Erythroblast (primary cell): ENCODE measurements at regions not wholly inside any gene's neighbourhood (a gene's known extent, or its start where the extent isn't known, plus 50 kb on each side); places are given as distances from the start of the nearest gene placed in this dataset.
"Not testable (repeated sequence)": the region's sequence is repeated elsewhere in the genome, so short reads cannot be mapped to it uniquely, and the experiment has no call there.

Experiments used
- DNase-seq, 2 experiments: peaks; one replicate each; lab custom pipeline; 2025; lab: John Stamatoyannopoulos, UW
- GATA1 ChIP-seq: IDR thresholded peaks from 2 replicates; pipeline ENCODE4 v1.6.1; 2011; ENCODE audit warnings: low read depth, mild to moderate bottlenecking, control low read depth, low read length, moderate library complexity
- POLR2A ChIP-seq: IDR thresholded peaks from 2 replicates; pipeline ENCODE4 v1.6.1; 2011; ENCODE audit warnings: mild to moderate bottlenecking, low read length

DNA sequence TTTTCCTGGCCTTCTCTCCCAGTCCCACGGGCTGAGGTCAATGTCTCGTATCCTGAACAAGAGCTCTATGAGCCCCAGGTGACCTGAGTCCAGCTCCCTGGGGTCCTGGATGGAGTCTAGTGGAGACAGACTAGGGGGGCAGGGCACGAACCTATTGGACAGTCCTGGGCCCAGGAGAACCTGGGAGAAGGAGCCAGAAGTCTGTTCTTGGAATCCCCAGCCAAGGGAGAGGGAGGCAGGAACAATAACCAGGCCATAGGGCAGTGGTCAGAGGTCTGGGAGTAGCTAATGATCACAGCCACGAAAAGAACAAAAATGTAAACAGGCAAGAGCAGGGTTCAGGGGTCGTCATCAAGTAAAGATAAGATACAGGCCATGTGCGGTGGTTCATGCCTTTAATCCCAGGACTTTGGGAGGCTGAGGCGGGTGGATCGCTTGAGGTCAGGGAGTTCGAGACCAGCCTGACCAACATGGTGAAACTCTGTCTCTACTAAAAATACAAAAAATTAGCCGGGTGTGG lies 60.8 kb downstream of the COPRS start:
- no peak for DNase-seq
- TF ChIP-seq POLR2A (no peak), GATA1 (no peak)

DNA sequence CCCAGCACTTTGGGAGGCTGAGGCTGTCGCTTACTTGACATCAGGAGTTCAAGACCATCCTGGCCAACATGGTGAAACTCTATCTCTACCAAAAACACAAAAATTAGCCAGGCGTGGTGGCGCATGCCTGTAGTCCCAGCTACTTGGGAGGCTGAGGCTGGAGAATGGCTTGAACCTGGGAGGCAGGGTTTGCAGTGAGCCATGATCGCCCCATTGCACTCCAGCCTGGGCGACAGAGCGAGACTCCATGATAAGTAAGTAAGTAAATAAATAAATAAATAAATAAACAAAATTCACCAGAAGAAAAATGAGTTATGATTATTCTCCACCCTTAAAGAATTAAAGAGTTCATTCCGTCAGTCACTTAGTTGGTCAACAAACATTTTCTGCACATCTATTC lies 63.1 kb downstream of the COPRS start:
- not testable (repeated sequence) for DNase-seq

DNA sequence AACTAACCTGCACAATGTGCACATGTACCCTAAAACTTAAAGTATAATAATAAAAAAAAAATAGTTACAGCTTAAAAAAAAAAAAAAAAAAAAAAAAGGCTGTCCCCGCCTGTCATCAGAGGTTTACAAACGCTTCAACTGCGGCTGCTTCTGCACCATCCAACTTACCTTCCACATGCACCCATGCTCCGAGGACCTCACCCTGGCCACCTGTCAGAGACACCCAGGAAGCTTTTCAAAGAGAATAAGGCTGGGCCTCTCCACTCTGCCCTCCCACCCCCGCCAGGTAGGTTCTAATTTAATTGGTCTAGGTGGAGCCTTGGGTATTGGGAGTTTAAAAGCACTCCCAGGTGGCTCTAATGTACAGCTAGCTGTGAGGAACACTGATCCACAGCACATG lies 64.9 kb downstream of the COPRS start:
- TF ChIP-seq GATA1 = no peak
- TF ChIP-seq POLR2A = no peak
- DNase-seq = no peak

DNA sequence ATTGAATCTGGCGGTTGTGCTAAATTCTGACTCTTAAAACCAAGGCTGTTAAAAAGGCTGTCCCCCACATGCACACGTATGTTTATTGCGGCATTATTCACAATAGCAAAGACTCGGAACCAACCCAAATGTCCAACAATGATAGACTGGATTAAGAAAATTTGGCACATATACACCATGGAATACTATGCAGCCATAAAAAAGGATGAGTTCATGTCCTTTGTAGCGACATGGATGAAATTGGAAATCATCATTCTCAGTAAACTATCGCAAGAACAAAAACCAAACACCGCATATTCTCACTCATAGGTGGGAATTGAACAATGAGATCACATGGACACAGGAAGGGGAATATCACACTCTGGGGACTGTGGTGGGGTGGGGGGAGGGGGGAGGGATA lies 65.4 kb downstream of the COPRS start:
- not testable (repeated sequence) for DNase-seq

DNA sequence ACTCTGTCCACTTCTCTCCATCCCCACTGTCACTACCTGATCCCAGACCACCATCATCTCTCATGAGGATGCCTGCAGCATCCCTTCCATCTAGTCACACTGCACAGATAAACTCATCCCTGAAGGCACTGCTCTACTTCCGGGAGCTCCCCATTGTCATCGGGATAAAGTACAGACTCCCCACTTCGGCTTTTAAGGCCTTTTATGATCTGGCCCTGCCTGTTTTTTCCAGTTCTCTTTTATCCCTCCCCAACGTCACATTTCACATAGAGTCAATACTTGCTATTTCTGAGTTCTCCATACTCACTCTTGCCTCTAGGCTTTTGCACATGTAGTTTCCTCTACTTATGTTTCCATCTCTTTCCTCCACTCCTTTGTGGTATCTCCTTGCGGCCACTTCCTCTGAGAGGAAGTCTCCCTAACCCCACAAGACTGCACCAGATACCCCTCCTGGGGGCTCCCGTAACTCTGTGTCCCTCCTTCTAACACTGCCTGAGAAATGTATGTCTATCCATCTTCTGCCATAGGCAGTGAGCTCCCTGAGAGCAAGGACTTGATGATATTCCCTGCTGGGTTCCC lies 66.9 kb downstream of the COPRS start:
- TF ChIP-seq GATA1 (no peak), POLR2A (no peak)
- DNase-seq = no peak

DNA sequence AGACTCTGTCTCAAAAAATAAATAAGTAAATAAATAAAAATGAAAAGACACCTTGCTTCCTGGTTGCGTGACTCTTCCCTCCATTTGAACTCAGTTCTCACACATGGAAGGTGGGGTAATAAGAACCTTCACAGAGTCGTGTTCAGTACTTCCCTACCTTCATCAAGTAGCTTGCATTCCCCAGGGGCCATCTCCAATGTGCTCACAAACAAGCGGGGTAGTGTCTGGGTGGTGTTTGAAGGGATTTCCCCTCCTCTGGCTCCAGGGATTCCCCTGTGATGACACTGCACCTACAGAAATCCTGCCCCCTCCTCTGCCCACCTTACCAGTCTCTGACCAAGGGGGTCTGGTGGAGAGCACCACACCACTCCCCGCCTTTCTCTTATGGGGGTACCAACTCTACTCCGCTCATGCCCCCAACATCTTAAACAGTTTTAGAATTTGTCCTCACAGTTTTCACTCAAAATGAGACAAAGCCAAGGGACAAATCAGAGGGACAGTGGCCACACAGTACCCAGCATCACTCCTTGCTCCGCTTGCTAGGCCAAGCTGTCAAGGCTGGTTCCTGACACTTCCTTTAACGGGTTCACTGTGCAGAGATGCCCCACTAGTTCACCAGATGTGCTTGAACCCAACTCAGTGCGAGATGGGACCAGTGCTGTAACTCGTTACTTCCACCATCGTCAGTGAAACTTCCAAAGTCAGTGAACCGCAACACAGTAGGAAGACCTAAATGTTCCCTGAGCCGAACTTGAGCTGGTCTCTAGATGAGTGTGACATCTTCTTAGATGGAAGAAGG lies 69.1 kb downstream of the COPRS start:
- TF ChIP-seq POLR2A = no peak
- no peak for TF ChIP-seq GATA1
- DNase-seq = no peak

DNA sequence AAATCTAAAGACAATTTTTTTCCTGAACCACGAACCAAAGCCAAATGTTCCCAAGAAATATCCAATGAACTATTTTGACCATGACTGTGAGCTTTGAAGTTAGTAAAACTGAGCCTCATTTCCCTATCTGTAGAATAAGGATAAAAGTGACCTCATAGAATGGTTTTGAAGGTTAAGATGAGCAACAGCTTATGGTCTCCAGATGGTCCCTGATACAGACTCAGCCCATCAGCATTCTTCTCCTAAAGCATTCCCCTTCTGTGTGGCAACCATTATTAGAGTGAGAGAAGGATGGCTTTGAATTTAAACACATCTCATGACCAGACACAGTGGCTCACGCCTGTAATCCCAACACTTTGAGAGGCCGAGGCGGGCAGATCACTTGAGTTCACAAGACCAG lies 70.1 kb downstream of the COPRS start:
- DNase-seq = no peak
- TF ChIP-seq GATA1 = no peak
- TF ChIP-seq POLR2A = no peak

DNA sequence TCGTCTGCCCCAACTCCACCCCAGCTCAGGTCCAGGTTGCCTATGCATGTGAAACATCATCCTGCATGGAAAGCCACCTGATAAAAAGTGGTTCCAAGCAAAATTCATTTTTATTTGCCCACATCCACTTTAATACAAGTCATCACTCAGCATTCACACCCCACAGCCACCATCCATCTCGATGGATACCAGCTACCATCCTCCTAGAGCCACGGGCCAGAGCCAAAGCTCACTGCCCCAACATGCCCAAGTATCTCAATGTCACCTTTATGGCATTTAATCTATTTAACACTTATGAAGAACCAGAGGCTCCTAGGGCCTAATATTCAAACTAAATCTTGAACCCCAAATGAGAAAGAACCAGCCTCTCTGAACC lies 70.5 kb downstream of the COPRS start:
- DNase-seq = no peak

DNA sequence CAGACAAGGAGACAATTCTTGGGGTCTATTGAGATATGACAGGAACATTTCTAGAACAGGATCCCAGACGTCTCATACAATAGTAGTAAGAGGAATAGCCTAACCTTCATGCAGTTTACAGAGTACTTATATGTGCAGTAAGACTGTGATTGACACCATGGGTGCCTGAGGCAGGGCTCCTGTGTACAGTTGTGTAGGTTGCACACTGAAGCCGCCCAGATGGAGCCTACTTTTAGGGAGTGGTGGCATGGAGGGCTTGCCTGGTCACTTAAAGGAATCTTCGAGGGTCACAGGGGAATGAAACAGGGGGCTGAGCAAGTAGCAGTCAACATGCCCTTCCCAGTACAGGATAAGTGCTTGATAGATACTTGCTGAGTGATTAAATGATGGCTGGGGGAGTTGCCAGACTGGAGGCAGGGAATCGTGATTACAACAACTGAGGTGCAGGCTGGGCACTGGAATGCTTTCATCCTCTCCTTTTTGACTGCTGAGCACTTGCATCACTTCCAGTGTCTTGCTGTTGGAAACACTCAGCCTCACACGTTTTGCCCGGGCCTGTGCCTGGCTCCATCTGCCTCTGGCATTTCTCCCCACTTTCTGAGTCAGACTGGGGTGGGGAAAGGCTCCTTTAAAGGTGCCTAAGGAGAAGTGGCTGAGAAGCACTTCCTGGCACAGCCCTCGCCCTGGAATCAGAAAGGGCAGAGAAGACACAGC lies 71.0 kb downstream of the COPRS start:
- no peak for DNase-seq
- no peak for TF ChIP-seq GATA1

More for the DNA sequence above, 70.5 kb downstream of the COPRS start:
- TF ChIP-seq POLR2A = no peak
- no peak for TF ChIP-seq GATA1

DNA sequence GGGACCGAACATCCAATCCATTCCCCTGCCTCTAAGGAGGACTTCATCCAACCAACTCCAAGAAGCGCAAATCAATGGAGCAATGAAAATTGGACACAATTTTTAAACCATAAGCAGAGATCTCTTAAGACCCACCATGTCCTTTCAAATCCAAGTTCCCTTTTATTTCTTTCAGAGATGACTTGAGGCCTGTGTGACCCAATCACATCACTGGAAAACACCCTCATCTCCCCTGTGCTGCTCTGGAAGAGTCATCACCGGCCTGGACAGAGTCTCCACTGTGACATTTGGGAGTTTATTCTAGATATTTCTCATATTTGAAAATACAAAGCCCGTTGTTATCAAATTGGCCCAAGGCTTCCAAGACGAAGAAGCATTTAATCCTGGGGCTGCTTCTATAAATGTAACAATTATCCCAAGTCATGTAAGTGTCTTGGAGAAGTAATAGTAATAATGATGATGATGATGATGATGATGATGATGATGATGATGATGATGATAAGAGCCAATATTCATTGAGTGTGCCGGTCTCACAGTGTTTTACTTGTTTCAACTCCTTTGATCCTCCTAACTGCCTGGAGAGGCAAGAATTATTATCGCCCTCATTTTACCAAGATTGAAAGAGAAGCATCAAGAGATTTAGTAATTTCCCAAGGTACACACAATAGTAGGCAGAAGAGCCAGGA lies 72.1 kb downstream of the COPRS start:
- no peak for TF ChIP-seq GATA1
- TF ChIP-seq POLR2A = no peak
- no peak for DNase-seq

DNA sequence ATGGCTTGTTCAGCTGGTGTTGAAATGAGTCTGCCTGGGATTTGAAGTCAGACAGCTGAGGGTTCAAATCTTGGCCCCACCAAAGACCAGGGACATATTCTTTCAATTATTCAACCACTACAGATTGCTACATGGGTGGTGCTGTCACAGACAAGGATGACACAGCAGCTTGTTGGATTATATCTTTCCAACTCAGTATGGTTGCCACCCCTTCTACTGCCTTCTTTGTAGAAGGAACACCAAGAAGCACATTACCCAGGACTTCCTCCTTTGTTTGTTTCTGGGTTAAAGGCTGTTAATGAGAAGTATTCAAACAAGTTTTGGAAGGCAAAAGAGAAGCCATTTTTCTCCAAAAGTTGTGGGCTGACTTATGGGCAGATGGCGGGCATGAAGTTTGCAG lies 78.6 kb downstream of the COPRS start:
- DNase-seq = peak; percentile 26 to 40
- no peak for TF ChIP-seq GATA1
- no peak for TF ChIP-seq POLR2A

DNA sequence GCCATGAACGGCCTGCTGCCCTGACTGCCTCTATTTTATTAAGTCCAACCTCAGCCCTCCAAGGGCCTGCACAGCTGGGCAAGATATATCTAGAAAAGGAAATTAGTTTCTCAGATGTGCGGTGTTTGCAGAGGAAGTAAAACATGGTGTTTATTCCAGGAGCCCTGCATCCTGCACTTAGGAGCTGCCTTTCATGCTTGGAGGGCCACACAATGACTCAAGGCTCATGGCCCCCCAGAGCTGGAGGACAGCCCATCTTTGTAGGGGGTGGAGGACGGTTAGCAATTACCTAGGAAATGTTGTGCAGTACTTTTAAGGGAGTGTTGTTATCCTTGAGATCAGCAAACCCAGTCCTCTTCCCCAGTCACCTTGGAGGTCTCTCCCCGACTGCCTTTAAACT lies 80.5 kb downstream of the COPRS start:
- no peak for DNase-seq
- TF ChIP-seq GATA1 (no peak), POLR2A (no peak)

DNA sequence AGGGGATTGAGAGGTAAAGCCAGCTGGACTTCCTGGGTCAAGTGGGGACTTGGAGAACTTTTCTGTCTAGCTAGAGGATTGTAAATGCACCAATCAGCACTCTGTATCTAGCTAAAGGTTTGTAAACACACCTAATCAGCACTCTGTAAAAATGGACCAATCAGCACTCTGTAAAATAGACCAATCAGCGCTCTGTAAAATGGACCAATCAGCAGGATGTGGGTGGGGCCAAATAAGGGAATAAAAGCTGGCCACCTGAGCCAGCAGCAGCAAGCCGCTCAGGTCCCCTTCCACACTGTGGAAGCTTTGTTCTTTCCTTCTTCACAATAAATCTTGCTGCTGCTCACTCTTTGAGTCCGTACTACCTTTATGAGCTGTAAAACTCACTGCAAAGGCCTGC lies 87.7 kb downstream of the COPRS start:
- DNase-seq = not testable (repeated sequence)

DNA sequence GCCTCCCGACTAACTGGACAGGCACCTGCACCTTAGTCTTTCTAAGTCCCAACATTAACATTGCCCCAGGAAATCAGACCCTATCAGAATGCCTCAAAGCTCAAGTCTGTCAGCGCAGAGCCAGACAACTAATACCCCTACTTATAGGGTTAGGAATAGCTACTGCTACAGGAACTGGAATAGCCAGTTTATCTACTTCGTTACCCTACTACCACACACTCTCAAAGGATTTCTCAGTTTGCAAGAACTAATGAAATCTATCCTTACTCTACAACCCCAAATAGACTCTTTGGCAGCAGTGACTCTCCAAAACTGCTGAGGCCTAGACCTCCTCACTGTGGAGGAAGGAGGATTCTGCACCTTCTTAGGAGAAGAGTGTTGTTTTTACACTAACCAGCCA lies 88.5 kb downstream of the COPRS start:
- not testable (repeated sequence) for DNase-seq

DNA sequence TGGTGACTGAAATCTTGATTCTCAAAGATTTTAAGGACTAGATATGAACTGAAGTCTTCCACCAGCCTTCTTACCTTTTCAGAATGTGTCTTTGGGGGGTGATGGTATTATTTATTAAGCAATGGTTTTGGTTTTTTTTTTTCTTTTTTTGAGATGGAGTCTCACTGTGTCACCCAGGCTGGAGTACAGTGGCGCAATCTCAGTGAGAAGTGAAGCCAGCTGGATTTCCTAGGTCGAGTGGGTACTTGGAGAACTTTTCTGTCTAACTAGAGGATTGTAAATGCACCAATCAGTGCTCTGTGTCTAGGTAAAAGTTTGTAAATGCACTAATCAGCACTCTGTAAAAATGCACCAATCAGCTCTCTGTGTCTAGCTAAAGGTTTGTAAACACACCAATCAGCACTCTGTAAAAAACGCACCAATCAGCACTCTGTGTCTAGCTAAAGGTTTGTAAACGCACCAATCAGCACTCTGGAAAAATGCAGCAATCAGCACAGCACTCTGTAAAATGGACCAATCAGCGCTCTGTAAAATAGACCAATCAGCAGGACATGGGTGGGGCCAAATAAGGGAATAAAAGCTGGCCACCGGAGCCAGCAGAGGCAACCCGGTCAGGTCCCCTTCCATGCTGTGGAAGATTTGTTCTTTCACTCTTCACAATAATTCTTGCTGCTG lies 97.1 kb downstream of the COPRS start:
- DNase-seq = peak; percentile 20 to 35
